ENCODE measurements at regions not wholly inside any gene's neighbourhood (a gene's known extent, or its start where the extent isn't known, plus 50 kb on each side); places are given as distances from the start of the nearest gene placed in this dataset.
A peak's percentile ranks its signal among the peaks of the same experiment; 100 is the strongest.
"Not testable (repeated sequence)": the region's sequence is repeated elsewhere in the genome, so short reads cannot be mapped to it uniquely, and the experiment has no call there.

- no peak for DNase-seq (ENCODE audit: low read depth, low spot score)
Observed at GRCh38 chr18:59801576-59801975, 98.2 kb upstream of the PMAIP1 start.

DNA sequence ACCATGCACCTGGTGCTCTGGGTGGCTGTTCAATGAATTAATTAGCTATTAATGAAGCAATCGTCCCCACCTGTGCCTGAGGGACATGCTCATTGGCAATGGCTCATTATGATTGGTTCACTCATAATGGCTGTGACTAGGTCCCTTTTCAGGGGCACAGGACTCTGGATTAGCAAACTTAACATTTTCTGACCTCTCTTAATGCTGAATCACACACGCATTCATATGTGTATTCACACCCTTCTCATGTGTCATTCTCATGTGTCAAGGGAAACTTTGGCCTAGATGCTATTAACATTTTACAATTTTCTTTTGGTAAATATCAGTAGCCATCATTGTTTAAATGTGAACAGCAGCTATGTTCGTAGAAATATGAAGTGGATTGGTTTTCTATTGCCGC lies 98.9 kb upstream of the PMAIP1 start:
- DNase-seq (ENCODE audit: low read depth, low spot score) = no peak

- no peak for DNase-seq (ENCODE audit: low read depth, low spot score)
Observed at GRCh38 chr18:59799383-59800015, 100.3 kb upstream of the PMAIP1 start.

GRCh38 chr18:59795882-59796281 lies 98.7 kb upstream of the CCBE1 start:
- no peak for DNase-seq (ENCODE audit: low read depth, low spot score)

DNA sequence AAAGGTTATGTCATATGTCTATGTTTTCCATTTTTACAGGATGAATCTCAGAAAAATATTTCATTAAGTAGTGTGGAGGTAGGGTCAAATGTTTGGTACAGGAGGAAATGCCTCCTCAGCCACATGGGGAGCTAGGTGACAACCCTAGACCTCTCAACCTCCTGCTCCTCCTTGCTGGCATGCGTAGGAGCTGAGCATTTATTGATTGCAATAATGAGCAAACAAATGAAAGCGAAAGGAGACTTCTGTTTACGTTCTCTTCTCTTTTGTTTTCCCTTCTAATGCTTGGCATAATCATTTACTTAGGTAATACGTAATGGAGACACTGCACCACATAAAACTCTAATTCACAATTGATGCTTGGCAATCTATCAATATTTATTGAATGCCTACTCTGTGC lies 95.1 kb upstream of the CCBE1 start:
- DNase-seq (ENCODE audit: low read depth, low spot score) = no peak

DNA sequence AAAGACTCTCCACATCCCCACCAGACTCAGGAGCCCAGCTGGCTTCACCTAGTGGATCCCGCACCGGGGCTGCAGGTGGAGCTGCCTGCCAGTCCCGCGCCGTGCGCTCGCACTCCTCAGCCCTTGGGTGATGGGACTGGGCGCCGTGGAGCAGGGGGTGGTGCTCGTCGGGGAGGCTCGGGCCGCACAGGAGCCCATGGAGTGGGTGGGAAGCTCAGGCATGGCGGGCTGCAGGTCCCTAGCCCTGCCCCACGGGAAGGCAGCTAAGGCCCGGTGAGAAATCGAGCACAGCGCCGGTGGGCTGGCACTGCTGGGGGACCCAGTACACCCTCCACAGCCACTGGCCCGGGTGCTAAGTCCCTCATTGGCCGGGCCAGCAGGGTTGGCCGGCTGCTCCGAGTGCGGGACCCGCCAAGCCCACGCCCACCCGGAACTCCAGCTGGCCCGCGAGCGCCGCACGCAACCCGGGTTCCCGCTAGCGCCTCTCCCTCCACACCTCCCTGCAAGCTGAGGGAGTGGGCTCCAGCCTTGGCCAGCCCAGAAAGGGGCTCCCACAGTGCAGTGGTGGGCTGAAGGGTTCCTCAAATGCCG lies 93.2 kb upstream of the CCBE1 start:
- not testable (repeated sequence) for DNase-seq (ENCODE audit: low read depth, low spot score)

- DNase-seq (ENCODE audit: low read depth, low spot score) = no peak
Observed at GRCh38 chr18:59788791-59789106, 91.5 kb upstream of the CCBE1 start.

GRCh38 chr18:59787998-59788790 lies 91.0 kb upstream of the CCBE1 start:
- peak; percentile 60 for DNase-seq (ENCODE audit: low read depth, low spot score)

- DNase-seq (ENCODE audit: low read depth, low spot score) = no peak
Observed at GRCh38 chr18:59784694-59785093, 87.5 kb upstream of the CCBE1 start.

DNA sequence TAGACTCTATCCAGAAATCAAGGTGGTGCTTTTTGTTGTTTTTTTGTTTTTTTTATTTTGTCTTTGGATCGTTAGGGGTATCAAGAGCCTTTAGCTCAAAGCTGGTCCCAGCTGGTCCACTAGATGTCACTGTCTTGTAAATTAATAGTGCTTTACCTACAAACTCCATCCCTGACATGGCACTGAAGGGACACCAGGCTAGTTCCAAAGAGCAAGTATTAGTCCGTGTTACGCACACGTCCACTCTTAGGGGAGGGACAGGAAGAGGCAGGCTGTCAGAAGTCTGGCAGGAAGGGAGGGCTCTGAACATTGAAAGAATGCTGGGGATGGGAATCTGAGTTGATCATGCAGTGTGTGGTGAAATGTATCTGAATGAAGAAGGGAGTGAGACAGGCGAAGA lies 85.9 kb upstream of the CCBE1 start:
- peak; percentile 63 for DNase-seq (ENCODE audit: low read depth, low spot score)

GRCh38 chr18:59779979-59780378 lies 82.8 kb upstream of the CCBE1 start:
- no peak for DNase-seq (ENCODE audit: low read depth, low spot score)

GRCh38 chr18:59778434-59778833 lies 81.2 kb upstream of the CCBE1 start:
- no peak for DNase-seq (ENCODE audit: low read depth, low spot score)

- no peak for DNase-seq (ENCODE audit: low read depth, low spot score)
Observed at GRCh38 chr18:59777636-59778035, 80.4 kb upstream of the CCBE1 start.

GRCh38 chr18:59769129-59769865 lies 72.1 kb upstream of the CCBE1 start:
- DNase-seq (ENCODE audit: low read depth, low spot score) = no peak

DNA sequence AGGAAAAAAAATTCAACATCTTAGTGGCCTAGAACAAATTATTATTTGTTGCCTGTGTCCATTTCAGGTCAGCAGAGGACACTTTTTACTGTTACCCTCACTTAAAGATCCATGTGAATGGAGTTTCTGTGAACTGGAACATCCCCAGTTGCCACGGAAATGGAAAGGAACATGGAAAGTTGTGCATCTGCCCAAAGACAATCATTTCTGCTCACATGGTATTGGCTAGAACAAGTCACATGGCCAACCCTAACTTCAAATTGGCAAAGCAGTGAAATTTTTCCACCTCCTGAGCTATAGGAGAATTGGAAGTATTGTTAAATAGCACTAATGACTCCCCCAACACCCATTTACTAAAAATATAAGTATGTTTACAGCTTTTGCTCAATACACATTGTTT lies 71.2 kb upstream of the CCBE1 start:
- no peak for DNase-seq (ENCODE audit: low read depth, low spot score)

DNA sequence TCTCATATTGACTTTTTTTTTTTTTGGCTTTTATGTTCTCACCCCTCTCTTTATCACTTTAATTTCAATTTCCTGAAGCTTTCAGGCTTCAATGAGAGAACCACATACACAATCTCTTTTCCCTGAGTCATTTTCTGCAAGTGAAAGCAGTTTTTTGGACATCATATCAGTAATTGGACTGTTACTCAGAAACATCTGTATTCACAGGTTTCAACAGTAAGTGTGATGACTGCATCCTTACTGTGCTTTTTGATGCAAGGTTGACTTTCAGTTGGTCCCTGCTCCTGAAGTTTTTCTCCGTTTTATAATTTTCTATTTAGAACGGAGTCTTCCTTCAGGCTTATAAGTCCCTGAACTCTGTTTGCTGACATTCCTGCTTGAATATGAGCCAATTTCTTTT lies 70.5 kb upstream of the CCBE1 start:
- DNase-seq (ENCODE audit: low read depth, low spot score) = no peak

- no peak for DNase-seq (ENCODE audit: low read depth, low spot score)
Observed at GRCh38 chr18:59765343-59765742, 68.1 kb upstream of the CCBE1 start.

GRCh38 chr18:59764281-59764680 lies 67.1 kb upstream of the CCBE1 start:
- DNase-seq (ENCODE audit: low read depth, low spot score) = no peak

DNA sequence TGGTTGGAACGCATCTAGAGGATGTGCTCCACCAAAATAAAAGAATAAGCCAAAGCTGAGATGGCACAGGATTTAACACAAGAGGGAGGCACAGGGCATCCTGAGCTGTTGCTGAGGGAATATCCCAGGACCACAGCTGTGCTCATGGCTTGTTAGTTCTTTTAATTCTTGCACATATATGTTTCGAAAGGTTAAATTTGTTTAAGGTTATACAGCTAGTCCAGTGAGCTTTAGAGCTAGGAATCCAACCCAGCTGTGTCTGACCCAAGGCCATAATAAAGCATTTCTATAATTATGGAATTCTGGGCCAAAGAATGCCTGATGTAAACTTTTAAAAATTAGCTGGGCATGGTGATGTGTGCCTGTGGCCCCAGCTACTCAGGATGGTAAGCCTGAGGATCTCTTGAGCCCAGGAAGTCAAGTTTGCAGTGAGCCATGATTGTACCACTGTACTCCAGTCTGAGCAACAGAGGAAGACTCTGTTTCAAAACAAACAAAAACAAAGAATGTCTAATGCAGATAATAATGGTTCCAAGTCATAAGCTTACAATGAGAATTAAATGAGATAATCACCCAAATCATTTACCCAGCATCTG lies 66.4 kb upstream of the CCBE1 start:
- no peak for DNase-seq (ENCODE audit: low read depth, low spot score)

DNA sequence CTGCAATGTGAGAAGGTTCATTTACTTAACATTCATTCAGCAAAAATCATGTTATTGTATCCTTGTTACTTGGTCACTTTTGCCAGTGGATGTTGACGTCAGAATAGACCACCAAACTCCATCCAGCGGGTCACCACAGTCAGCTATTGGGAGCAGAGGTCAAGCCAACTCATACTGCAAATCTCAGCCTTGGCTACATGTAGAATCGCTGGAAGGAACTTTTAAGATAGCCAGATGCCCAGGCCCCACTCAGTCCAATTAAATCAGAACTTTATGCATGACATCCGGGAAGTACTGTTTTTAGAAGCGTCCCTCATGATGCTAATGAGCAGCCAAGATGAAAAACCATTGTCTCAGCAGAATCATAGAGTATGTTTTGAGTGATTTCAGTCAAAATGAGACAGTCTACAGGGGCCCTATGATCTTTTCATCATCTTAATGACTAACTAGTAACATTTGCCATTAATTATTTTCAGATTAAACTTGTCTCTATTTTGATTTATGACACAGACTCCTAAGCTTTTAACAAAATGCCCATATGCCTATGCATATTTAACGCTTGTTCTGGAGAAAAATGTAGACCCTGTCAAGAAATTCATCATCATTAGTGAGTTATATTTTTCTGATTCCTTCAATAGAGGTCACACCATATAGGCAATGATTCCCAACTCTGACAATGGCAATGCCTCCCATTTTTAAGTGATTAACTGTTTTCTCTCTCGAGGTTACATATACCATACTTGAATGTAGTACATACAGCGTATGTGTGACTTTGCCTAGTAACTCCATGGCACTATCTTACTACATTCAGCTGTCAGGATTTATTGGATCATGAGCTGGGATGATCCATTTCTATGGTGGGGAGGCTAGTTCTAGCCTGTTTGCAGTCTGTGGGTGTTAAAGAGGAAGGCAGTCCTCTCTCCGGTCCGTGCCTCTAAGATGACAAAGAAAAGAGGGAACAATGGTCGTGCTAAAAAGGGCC lies 63.7 kb upstream of the CCBE1 start:
- no peak for DNase-seq (ENCODE audit: low read depth, low spot score)

DNA sequence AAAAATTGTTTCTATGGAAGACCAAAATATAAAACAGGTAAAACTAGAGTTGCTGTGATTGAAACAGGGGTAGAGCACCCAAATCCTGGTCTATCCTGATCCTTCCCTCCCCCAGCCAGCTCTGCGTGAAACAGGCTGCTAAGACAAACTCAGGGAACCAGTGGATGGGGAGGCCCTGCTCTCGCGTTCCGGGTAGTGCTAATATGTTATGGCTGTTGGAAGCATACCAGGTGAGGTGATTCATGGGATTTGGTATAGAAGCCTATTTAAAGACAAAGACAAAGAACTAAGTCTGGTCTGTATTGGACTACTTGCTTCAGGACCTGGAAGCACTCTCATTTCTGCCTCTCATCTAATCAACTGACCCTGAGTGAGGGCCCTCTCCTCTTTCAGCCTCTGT lies 63.0 kb upstream of the CCBE1 start:
- DNase-seq (ENCODE audit: low read depth, low spot score) = no peak

All from ELF-1 (cell line).